HEK293 (cell line): ENCODE measurements at regions not wholly inside any gene's neighbourhood (a gene's known extent, or its start where the extent isn't known, plus 50 kb on each side); places are given as distances from the start of the nearest gene placed in this dataset.

ENCODE experiments used
- BCL11A ChIP-seq: fragments of 450-650 bp; formaldehyde crosslinking; IDR thresholded peaks from 2 replicates; pipeline ENCODE4 v1.5.1; 2016; ENCODE audit warnings: low read depth, missing biosample characterization, missing genetic modification characterization
- CTCF ChIP-seq: fragments of 450-650 bp; formaldehyde crosslinking; IDR thresholded peaks from 2 replicates; pipeline ENCODE4 v1.5.1; 2016; ENCODE audit warnings: missing biosample characterization, missing genetic modification characterization
- KLF16 ChIP-seq: fragments of 450-650 bp; formaldehyde crosslinking; IDR thresholded peaks from 2 replicates; pipeline ENCODE4 v1.5.1; 2017; ENCODE audit warnings: missing biosample characterization, missing genetic modification characterization
- KLF9 ChIP-seq: fragments of 450-650 bp; formaldehyde crosslinking; IDR thresholded peaks from 2 replicates; pipeline ENCODE4 v1.5.1; 2016; ENCODE audit warnings: missing biosample characterization, missing genetic modification characterization, low read depth
- REST ChIP-seq: fragments of 450-650 bp; formaldehyde crosslinking; IDR thresholded peaks from 2 replicates; pipeline ENCODE4 v1.5.1; 2016; ENCODE audit warnings: missing biosample characterization, missing genetic modification characterization
- SP7 ChIP-seq: fragments of 450-650 bp; formaldehyde crosslinking; IDR thresholded peaks from 2 replicates; pipeline ENCODE4 v1.5.1; 2016; ENCODE audit warnings: missing biosample characterization, missing genetic modification characterization
- YY1 ChIP-seq: fragments of 450-650 bp; formaldehyde crosslinking; IDR thresholded peaks from 2 replicates; pipeline ENCODE4 v1.5.1; 2018; ENCODE audit warnings: missing biosample characterization, missing genetic modification characterization
- ZNF350 ChIP-seq: fragments of 450-650 bp; formaldehyde crosslinking; IDR thresholded peaks from 2 replicates; pipeline ENCODE4 v1.5.0; 2017; ENCODE audit warnings: missing biosample characterization, mild to moderate bottlenecking, missing genetic modification characterization
- ZNF621 ChIP-seq: fragments of 450-650 bp; formaldehyde crosslinking; IDR thresholded peaks from 2 replicates; pipeline ENCODE4 v1.5.1; 2017; ENCODE audit warnings: missing biosample characterization, missing genetic modification characterization
- ZNF626 ChIP-seq: fragments of 450-650 bp; sonication (Bioruptor Pico); formaldehyde crosslinking; IDR thresholded peaks from 2 replicates; pipeline ENCODE4 v1.5.1; 2018; ENCODE audit warnings: missing biosample characterization, missing genetic modification characterization, inconsistent platforms
- ZNF629 ChIP-seq: fragments of 450-650 bp; formaldehyde crosslinking; IDR thresholded peaks from 2 replicates; pipeline ENCODE4 v1.5.1; 2017; ENCODE audit warnings: missing biosample characterization, missing genetic modification characterization
- ZNF639 ChIP-seq: fragments of 450-650 bp; formaldehyde crosslinking; IDR thresholded peaks from 2 replicates; pipeline ENCODE4 v1.5.1; 2016; ENCODE audit warnings: missing biosample characterization, missing genetic modification characterization

DNA sequence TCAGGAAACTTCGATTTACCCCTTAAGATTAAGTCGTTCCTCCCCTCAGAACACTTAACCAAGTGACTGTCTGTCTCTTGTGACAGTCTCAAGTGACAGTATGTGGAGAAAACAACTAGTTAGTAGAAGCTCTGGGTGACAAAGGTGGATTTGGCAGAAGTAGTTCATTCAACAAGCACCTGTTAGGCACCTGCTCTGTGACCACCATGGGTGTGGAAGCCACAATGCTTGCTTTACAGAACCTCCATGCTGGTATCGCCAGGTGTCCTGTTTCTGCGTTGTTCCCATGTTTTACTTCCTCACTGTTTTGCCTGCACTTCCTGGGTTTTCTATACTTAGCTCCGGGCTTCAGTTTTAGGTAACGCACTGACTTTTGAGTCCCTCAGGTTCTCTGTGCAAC lies 337.4 kb upstream of the DCC start:
- TF ChIP-seq ZNF626 (no peak), CTCF (no peak), BCL11A (tag by site-specific recombination) (no peak), YY1 (tag by site-specific recombination) (no peak), KLF16 (tag by site-specific recombination) (no peak), ZNF639 (tag by site-specific recombination) (no peak), REST (no peak), KLF9 (tag by site-specific recombination) (no peak), ZNF629 (no peak), SP7 (tag by site-specific recombination) (no peak), ZNF350 (tag by site-specific recombination) (no peak), ZNF621 (tag by site-specific recombination) (no peak)
